AML-193 (cell line): ENCODE measurements at regions not wholly inside any gene's neighbourhood (a gene's known extent, or its start where the extent isn't known, plus 50 kb on each side); places are given as distances from the start of the nearest gene placed in this dataset.
"Not testable (repeated sequence)": the region's sequence is repeated elsewhere in the genome, so short reads cannot be mapped to it uniquely, and the experiment has no call there.

Experiments used
- DNase-seq, 2 experiments: peaks; one replicate each; lab custom pipeline; 2025; lab: John Stamatoyannopoulos, UW

- DNase-seq: no peak
Observed at GRCh38 chr5:115435778-115436712, 108.5 kb downstream of the FEM1C start.

GRCh38 chr5:115435065-115435777, 109.4 kb downstream of the FEM1C start:
- no peak for DNase-seq

- DNase-seq: no peak
Observed at GRCh38 chr5:115433918-115434317, 110.7 kb downstream of the FEM1C start.

- DNase-seq: no peak
Observed at GRCh38 chr5:115432691-115433090, 111.9 kb downstream of the FEM1C start.

- no peak for DNase-seq
Observed at GRCh38 chr5:115431116-115431515, 113.5 kb downstream of the FEM1C start.

GRCh38 chr5:115430374-115430773, 114.2 kb downstream of the FEM1C start:
- no peak for DNase-seq

DNA sequence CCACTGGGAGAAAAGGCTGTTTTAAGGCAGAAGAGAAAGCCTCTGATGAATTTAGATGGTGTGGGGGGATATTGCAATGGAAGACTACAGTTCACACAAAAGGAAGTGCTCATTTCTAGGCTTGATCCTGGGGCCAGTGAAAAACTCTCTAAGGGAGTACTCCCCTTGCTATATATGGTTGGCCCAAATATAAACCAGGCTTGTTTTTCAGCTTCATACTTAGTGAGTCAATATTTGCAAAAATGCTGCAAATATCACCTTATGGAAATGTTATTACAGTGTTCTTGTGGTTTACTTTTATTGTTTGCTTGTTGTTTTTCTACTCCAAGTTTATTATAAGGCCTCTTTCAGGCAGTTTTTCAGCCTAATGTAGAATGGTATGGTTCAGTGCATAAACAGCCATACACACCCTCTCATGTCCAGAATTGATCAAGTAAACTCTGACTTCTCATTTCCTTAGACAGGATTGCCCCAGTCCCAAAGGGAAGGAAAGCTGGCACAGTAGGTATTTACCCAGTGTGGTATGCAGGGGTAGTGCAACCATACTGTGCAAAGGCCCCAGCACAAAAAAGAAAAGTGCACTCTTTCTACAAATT, 115.1 kb downstream of the FEM1C start:
- no peak for DNase-seq

GRCh38 chr5:115428676-115429075, 115.9 kb downstream of the FEM1C start:
- no peak for DNase-seq

DNA sequence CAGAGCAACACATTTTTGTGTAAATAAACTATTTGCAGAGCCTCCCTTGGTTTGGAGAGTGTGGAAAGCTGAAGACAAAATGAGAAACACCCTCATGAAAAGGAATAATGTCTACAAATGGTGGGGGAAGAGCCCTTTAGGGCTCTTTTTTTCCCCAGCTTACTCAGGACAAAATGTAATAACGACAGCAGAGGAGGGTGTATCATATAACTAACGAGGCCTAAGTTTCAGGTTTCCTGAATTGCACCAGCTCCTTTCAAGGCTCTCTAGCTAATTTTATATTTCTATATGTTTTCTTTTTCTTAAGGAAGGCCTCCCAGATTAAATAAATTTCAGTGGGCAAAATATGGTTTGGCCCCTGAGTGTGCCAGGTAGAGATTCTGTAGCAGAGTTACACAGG, 116.3 kb downstream of the FEM1C start:
- DNase-seq: no peak

GRCh38 chr5:115424446-115424845, 120.1 kb downstream of the FEM1C start:
- no peak for DNase-seq

- no peak for DNase-seq
Observed at GRCh38 chr5:115424030-115424429, 120.5 kb downstream of the FEM1C start.

GRCh38 chr5:115423541-115423940, 121.0 kb downstream of the FEM1C start:
- no peak for DNase-seq

DNA sequence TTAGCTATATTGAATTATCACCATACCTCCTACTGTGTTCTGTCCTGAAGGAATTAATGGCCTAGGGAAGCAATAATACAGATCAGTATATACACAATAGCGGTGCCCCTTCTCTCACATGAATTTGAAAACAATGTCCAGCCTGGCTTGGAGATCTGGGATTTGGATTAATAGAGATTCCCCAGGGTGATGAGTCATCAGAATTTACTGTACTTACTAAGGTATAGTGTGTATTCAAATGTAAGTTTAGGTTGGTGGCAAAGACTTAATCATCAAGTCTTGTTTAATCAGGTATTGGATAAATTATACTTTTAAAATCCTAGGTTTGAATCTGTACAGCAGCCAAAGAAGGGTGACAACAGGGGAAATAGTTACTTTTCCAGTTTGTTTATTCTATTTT, 121.5 kb downstream of the FEM1C start:
- DNase-seq: no peak

GRCh38 chr5:115420812-115421211, 123.8 kb downstream of the FEM1C start:
- DNase-seq: not testable (repeated sequence)

DNA sequence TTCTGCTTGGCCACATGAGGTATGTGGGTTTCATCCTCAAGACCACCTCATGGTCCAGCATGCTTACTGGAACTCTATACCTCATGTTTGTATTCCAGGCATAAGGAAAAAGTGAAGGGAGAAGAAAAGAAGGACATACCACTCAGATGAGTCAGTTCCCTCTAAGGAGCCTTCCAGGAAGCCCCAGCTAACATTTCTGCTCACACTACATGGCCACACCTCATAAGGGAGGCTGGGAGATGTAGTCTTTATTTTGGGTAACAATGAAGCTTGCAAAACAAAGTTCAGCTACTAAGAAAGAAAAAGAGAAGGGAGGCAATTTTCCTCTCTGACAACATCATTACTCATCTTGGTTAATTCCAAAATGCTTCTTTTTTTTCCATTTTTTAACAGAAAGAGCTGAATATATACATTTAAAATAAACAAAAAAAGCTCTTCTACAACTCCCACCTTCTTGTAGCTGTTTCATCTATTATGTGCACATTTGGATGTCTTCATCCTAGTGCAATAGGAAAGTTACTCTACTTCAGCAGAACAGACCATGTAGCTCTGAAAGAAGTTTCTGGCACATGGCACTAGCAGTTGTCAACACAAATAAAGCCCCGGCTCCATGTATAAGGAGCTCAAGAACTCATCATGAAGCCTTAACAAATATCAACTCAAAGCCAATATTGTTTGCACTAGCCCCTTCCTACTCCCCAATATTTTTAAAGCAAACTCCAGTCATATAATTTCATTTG, 123.6 kb upstream of the CCDC112 start:
- DNase-seq: peak in 1 of 2 experiments; percentile 10

- DNase-seq: no peak
Observed at GRCh38 chr5:115418788-115419187, 122.3 kb upstream of the CCDC112 start.

DNA sequence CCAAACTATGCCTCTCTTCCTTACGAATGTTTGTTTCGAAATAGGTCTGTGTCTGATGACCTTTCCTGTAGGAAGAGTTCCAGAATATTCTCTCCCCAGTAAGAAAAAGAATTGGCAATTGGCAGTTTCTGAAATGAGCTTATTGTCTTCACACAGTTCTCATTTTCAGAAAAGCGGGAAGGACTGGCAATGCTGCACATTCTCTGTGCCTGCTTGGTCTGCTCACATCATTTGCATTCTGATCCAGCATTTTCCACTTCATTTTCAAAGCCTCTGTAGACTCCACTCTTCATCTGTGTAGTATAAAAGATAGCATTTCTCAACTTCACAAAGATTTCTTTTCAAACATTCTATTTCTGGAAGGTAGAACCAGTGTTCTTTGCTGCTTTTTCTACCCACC, 120.6 kb upstream of the CCDC112 start:
- no peak for DNase-seq

GRCh38 chr5:115415143-115415491, 118.7 kb upstream of the CCDC112 start:
- no peak for DNase-seq

DNA sequence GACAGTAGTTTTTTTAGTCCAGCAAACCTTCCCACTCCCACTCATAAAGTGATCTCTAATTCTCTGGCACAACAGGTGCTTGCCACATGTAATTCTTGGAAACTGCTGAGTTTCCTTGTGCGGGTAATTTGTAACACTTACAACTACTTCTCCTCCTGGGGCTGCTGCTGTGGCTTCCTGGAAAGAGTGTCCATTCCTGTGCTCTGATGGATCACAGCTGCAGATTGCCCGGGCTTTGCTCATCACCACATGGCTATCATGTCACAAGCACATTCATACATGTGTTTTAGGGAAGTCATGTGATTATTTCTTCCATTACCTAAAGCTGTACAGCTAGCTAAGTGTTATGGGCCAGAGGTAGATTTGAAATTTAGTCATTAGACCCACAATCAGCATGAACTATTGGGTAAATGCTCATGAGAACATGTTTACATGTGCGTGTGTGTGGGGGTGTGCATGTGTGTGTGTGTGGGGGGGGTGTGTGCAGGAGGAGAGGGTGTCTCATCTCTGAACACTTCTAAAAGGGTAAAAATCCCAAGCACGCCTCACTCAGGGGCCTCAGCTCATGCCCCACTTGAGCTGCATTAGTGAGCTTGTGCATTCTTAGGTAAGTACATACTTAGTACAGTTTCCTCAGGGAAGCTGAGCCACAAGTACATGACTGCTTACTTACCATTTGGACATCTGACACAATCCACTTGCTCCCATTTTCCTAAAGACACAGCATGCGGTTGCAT, 118.1 kb upstream of the CCDC112 start:
- DNase-seq: no peak

DNA sequence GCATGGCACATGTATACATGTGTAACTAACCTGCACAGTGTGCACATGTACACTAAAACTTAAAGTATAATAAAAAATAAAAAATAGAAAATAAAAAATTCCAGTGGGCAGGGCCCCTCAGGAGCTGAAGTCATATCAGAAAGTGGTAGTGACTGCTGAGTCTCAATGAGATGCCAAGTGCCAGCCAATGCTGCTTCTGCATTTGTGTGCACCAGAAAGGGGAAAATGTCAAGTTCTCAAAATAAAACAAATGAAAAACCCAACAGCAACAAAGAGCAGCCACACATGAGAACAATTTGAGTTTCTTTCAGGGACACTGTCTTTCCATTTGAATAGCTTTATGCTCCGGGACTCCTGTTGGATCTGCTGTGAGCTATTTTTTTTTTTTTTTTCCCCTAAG, 117.2 kb upstream of the CCDC112 start:
- DNase-seq: no peak

DNA sequence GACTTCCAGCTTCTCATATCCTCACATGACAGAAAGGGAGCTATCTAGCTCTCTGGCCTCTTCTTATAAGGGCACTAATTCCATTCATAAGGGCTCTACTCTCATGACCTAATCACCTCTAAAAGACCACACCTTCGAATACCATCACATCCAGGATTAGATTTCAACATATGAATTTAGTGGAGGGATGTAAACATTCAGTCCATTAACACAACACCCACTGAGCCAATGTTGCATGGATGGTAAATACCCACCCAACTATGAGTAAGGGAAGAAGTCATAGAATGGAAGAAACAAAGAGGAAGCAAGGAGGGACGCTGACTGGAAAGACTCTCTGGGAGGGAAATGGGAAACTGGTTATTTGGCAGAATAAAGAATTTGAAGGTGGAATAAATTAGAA, 112.6 kb upstream of the CCDC112 start:
- DNase-seq: no peak
